Ishikawa (cell line): ENCODE measurements at regions not wholly inside any gene's neighbourhood (a gene's known extent, or its start where the extent isn't known, plus 50 kb on each side); places are given as distances from the start of the nearest gene placed in this dataset.

Experiments
- FOXM1 ChIP-seq: IDR thresholded peaks from 2 replicates; pipeline ENCODE4 v1.6.1; 2012; ENCODE audit warnings: low read depth, borderline replicate concordance
- RAD21 ChIP-seq: IDR thresholded peaks from 2 replicates; pipeline ENCODE4 v1.6.1; 2012; ENCODE audit warnings: low read depth
- TAF1 ChIP-seq: IDR thresholded peaks from 2 replicates; pipeline ENCODE4 v1.6.1; 2012; ENCODE audit warnings: low read depth, mild to moderate bottlenecking
- TCF12 ChIP-seq: IDR thresholded peaks from 2 replicates; pipeline ENCODE4 v1.6.1; 2012; ENCODE audit warnings: low read depth
- YY1 ChIP-seq: IDR thresholded peaks from 2 replicates; pipeline ENCODE4 v1.6.1; 2012; ENCODE audit warnings: low read depth
- TF ChIP-seq, protein P1 (sequence below): IDR thresholded peaks from 2 replicates; pipeline ENCODE4 v1.6.1; 2012

DNA sequence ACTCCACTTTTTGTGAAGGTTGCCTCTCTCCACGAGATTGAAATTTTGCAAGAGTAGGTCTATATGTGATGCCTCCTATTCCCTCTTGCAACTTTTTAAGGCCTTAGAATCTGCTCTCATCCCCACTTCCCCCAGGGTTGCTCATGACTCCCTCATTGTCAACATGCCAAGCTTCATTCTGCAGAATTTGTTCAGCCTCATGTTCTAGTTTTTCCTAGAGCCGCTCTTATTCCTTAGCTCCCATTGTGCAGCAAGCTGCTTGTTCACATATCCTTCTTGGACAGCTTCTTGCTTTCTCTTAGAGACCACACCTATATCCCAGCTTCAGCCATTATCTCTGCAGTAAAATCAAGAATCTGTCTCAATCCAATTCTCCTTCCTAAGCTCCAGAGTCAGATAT is 82.4 kb downstream of the CNGA2 start:
- TF ChIP-seq TCF12 (no peak), YY1 (no peak), RAD21 (no peak), TAF1 (no peak), FOXM1 (no peak)
- TF ChIP-seq, protein P1, sequence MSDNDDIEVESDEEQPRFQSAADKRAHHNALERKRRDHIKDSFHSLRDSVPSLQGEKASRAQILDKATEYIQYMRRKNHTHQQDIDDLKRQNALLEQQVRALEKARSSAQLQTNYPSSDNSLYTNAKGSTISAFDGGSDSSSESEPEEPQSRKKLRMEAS: no peak
